HG03039 (cell line): ENCODE measurements at regions not wholly inside any gene's neighbourhood (a gene's known extent, or its start where the extent isn't known, plus 50 kb on each side); places are given as distances from the start of the nearest gene placed in this dataset.

ENCODE experiments used
- ATAC-seq: cut with Tn5 transposase; IDR thresholded peaks from one replicate; pipeline ENCODE4 v1.9.1; 2021; ENCODE audit warnings: mild to moderate bottlenecking, moderate library complexity; ENCODE audit not compliant: unreplicated experiment

DNA sequence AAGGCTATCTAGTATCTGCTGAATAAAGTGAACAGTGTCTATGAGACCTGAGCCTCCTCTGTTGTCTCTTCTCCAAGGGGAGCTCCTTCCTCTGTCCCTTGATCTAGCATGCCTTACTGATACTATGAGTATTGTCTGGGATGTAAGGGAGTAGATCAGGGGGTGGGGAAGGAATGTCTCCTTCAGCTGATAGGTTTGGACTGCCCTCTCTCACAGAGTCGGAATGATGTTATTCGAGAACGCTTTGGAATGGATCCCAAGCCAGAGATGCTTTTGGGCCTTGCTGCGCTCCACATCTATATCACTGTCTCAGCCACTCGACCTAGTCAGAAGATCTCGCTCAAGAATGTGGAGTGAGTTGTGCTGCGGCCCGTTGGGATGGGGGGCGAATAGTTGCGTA, 68.3 kb upstream of the PRPS1 start:
- ATAC-seq: no peak

DNA sequence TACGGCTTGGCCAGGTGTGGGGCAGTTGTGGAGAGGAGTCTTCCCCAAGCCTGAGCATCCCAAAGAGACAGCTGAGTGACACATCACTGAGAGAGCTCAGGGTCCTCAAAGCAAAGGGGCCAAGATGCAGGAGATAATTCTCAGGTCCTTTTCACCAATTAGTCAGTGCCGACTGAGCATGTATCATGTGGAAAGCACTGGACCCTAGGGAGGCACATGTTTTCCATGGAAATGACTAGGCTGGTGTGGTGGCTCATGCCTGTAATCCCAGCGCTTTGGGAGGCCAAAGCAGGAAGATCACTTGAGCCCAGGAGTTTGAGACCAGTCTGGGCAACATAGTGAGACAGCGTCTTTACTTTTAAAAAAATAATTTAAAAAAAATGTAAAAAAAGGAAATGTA, 67.3 kb upstream of the PRPS1 start:
- ATAC-seq: no peak

GRCh38 chrX:107561468-107562215, 66.7 kb upstream of the PRPS1 start:
- no peak for ATAC-seq

DNA sequence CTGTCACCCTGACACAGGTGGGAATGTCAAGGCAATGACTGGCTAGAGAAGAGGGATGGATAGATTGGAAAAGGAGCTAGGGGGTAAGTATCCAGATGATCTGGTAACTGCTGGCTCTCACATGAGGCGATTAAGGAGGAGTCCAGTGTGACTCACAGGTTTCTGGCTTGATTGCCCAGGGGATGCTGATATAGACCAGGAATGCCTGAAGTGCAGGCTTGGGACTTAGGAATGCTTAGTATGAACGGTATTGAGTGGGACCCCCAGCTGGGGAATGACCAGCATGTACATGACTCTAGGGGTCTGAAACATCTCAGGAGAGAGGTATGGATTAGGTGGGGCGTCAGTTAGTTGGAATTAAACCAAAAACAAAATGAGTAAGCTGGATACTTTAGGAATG, 65.8 kb upstream of the PRPS1 start:
- ATAC-seq: no peak

- ATAC-seq: no peak
These were observed 64.5 kb upstream of the PRPS1 start for GRCh38 chrX:107563824-107564223.

- no peak for ATAC-seq
These were observed 63.3 kb upstream of the PRPS1 start for GRCh38 chrX:107565015-107565414.

DNA sequence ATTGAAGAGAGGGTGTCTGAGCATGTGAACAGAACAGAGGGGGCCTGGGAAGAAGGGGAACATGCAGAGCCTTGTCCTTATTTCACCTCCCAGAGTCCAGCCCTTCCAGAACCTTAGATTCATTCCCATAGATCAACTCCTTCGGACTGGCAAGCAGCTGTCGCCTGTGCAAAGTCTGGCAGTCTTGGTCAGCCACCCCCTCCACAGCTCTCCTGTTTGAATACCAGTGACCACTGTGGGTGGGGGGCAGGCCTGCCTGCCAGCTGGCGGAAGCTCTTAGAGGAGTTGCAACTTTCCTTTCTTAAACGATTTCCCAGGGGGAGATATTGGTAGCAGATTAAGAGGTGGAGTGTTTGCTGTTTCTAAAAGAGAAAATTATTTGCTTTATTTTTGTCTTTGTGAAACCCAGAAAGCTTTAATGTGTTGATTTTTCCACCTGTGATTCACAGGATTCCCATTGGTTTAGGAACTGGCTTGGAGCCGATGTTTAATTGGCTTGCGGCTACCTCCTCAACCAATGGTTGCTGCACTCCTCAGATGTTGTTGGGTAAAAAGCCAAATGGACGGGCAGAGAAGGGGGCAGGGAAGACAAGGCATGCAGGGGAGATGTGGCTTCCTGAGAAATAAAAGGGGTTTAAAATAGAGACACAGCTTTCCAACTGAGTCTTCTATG, 62.2 kb upstream of the PRPS1 start:
- ATAC-seq: no peak

GRCh38 chrX:107566604-107567262, 61.6 kb upstream of the PRPS1 start:
- no peak for ATAC-seq

GRCh38 chrX:107567370-107567769, 60.9 kb upstream of the PRPS1 start:
- ATAC-seq: no peak

DNA sequence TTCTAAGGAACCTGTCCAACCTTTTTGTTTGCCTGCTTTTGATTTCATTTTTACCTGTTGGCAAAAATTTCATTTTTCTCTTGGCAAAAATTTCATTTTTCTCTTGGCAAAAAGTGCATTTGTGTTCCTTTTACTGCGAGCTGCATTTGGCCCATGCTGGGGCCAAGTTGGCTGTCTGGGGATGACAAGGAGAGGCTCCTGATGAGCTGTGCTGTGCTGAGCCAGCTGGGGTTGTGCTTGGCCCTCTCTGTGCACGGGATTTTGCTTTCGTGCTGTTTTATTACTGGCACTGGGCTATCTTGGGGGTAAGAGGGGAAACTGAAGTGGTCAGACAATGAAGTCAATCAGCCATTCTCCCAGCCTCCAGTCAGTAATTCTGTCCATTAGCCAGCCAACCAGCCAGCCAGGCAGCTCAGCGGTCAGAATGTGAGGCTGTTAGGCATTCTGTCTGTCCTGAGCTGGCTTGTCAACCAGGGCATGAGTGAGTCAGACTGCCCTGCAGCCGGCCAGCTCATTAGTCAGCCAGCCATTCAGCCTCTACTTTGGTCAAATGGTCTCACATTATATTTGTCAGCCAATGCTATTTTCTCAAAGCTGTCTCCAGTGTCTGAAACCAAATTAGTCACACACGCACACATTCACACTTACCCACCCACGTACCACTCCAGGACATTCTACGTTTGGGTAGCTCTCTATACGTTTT, 56.9 kb upstream of the PRPS1 start:
- ATAC-seq: no peak

- no peak for ATAC-seq
These were observed 55.3 kb upstream of the PRPS1 start for GRCh38 chrX:107573016-107573415.

GRCh38 chrX:107574054-107574683, 54.1 kb upstream of the PRPS1 start:
- no peak for ATAC-seq

GRCh38 chrX:107574711-107575110, 53.6 kb upstream of the PRPS1 start:
- no peak for ATAC-seq

DNA sequence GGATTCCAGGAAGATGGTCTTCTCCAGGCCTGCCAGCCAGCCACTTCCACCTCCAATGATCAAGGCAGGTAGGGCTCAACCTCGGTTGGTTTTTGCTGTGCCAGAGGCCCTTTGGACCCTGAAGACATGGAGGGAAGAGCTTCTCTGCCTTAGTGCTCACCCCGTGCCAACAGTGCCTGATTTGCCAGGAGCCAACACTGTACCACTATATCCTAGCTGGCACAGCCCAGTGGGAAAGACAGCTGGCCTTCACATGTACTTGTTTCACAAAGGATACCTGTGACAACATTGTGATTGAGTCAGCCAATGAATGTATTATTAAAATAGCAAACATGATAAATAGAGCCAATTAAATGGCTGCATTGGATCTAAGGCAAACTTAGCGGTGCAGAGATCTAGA, 51.9 kb upstream of the PRPS1 start:
- ATAC-seq: no peak

DNA sequence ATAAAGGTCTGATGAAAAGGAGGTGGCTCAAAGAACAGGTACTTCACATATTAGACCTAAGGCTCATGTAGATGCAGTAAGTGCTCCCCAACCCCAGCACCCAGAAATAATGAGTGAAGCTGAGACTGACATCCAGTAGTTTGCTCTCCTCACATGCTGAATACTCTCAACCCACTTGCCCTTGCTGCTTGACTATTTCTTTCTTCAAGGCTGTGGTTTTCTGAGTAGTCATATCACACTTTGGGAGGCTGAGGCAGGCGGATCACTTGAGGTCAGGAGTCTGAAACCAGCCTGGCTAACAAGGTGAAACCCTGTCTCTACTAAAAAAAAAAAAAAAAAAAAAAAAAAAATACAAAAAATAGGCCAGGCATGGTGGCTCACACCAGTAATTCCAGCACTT, 51.5 kb upstream of the PRPS1 start:
- ATAC-seq: peak; percentile 81

GRCh38 chrX:107577933-107578332, 50.4 kb upstream of the PRPS1 start:
- no peak for ATAC-seq
